IPS-15b (cell line): ENCODE measurements at regions not wholly inside any gene's neighbourhood (a gene's known extent, or its start where the extent isn't known, plus 50 kb on each side); places are given as distances from the start of the nearest gene placed in this dataset.

Experiments used
- H3K27me3 ChIP-seq: one replicate; pipeline ENCODE4 v1.6.1; 2013; ENCODE audit warnings: low read length; ENCODE audit not compliant: control insufficient read depth, insufficient read depth
- H3K36me3 ChIP-seq: one replicate; pipeline ENCODE4 v1.6.1; 2013; ENCODE audit warnings: low read length; ENCODE audit not compliant: control insufficient read depth, insufficient read depth
- H3K4me1 ChIP-seq: one replicate; pipeline ENCODE4 v1.6.1; 2013; ENCODE audit warnings: mild to moderate bottlenecking, low read length; ENCODE audit not compliant: control insufficient read depth, insufficient read depth
- H3K4me3 ChIP-seq: one replicate; pipeline ENCODE4 v1.5.1; 2013; ENCODE audit warnings: low read depth, low read length
- H3K9ac ChIP-seq: one replicate; pipeline ENCODE4 v1.6.1; 2013; ENCODE audit warnings: low read depth, mild to moderate bottlenecking, low read length
- H3K9me3 ChIP-seq: one replicate; pipeline ENCODE4 v1.6.1; 2013; ENCODE audit warnings: mild to moderate bottlenecking, low read length; ENCODE audit not compliant: control insufficient read depth, insufficient read depth

DNA sequence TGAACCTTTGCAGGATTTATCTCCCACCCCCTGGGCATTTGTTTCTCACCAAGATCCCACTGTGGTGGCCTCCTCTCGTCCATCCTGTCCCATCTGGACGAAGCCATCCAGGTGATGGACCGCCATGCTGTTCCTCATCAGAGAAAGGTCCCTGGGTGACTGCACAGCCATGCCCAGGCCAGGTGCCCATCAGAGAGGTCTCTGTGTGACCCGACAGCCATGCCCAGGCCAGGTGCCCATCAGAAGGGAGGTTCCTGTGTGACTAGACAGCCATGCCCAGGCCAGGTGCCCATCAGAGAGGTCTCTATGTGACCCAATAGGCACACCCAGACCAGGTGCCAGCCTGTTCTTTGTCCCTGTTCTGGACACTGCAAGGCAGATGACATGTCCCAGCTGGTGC lies 360.9 kb upstream of the SALL3 start:
- Histone ChIP-seq H3K4me1 (no peaks in the 10 kb centered on the region), H3K27me3 (no peaks in the 10 kb centered on the region), H3K4me3 (no peak overlapping the region), H3K36me3 (no peaks in the 10 kb centered on the region), H3K9me3 (no peaks in the 10 kb centered on the region), H3K9ac (no peak overlapping the region)

DNA sequence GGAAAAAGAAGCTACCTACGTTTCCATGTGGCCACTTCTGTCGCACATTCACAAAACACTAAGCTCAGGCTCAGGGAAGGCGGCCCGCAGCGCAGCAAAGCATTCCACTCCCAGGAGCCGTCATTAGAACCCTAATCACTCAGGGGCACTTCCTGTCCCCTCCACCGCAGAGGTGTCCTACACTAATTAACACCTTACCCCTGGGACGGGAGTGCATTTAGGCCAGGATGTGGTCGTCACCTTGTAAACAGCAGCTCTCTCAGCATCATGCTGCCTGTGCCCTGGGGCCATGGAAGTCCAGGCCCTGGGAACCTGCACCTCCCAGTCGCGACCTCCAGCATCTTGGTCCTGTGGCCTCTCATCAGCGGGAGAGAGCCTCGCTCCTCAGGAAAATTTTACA lies 359.8 kb upstream of the SALL3 start:
- H3K36me3 ChIP-seq: no peaks in the 10 kb centered on the region
- H3K9me3 ChIP-seq: no peaks in the 10 kb centered on the region
- no peaks in the 10 kb centered on the region for H3K27me3 ChIP-seq
- no peaks in the 10 kb centered on the region for H3K4me1 ChIP-seq
- H3K4me3 ChIP-seq: no peak overlapping the region
- H3K9ac ChIP-seq: no peak overlapping the region

DNA sequence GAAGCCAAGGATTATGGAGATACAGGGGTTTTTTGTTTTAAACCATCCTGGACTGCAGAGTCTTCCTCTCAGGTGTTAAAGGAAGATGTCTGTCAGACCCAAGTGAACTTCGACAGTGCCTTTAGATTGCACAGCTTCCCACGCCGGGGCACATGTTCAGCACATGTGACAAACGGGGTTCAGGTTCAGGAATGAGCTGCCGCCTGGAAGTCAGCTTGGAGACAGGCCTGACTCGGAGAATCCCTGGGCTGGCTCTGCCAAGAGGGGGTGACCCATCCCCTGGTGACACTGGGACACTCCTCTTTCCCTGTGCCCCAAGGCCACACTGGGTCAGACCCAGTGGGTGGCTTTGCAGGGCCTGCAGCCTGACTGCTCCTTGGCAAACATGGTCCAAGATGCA lies 359.3 kb upstream of the SALL3 start:
- Histone ChIP-seq H3K4me3 (no peak overlapping the region), H3K4me1 (no peaks in the 10 kb centered on the region), H3K9ac (no peak overlapping the region), H3K36me3 (no peaks in the 10 kb centered on the region), H3K27me3 (no peaks in the 10 kb centered on the region), H3K9me3 (no peaks in the 10 kb centered on the region)

DNA sequence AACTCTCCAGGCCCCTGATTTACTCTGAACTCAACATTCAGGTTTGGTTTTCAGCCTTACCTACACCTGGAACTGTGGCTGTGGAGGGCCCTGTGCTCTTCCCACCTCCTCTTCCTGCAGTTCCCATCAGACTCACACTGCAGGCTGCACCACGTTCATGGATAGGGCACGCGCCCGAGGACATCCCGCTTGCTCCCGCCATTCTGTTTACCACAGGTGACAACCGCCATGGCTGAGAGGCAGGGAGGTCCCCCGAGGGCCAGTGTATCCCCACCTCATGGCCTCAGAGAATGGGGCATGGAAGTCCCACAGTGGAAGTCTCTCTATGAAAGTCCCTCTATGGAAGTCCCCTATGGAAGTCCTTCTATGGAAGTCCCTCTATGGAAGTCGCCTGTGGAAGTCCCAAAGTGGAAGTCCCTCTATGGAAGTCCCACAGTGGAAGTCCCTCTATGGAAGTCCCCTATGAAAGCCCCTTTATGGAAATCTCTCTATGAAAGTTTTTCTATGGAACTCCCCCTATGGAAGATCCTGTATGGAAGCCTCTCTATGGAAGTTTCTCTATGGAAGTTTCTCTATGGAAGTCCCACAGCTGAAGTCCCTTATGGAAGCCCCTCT lies 358.4 kb upstream of the SALL3 start:
- Histone ChIP-seq H3K4me1 (no peaks in the 10 kb centered on the region), H3K9me3 (no peaks in the 10 kb centered on the region), H3K27me3 (no peaks in the 10 kb centered on the region), H3K4me3 (no peak overlapping the region), H3K36me3 (no peaks in the 10 kb centered on the region), H3K9ac (no peak overlapping the region)

DNA sequence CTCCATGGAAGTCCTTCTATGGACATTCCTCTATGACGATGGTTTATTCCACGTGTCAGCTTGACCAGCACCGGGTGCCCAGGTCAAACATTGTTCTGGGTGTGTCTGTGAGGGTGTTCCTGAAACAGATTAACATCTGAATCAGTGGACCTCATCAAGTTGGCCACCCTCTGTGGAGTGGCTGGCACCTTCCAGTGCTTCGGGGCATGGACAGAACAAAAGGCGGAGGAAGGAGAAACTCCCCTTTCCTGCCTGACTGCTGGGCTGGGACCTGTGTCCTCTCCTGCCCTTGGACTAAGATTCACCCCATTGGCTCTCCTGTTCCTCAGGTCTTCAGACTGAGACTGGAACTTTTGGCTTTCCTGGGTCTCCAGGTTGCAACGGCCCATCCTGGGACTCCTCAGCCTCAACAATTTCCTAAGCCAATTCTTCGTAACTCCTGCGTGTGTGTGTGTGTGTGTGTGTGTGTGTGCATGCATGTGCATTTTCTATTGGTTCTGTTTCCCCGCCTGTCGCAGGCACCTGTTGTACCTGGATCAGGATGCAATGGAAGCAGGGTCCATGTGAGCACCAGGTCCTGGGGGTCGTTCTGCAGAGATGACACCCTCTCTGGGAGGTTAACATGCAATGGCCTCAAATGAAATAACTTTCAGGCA lies 357.2 kb upstream of the SALL3 start:
- no peaks in the 10 kb centered on the region for H3K4me1 ChIP-seq

DNA sequence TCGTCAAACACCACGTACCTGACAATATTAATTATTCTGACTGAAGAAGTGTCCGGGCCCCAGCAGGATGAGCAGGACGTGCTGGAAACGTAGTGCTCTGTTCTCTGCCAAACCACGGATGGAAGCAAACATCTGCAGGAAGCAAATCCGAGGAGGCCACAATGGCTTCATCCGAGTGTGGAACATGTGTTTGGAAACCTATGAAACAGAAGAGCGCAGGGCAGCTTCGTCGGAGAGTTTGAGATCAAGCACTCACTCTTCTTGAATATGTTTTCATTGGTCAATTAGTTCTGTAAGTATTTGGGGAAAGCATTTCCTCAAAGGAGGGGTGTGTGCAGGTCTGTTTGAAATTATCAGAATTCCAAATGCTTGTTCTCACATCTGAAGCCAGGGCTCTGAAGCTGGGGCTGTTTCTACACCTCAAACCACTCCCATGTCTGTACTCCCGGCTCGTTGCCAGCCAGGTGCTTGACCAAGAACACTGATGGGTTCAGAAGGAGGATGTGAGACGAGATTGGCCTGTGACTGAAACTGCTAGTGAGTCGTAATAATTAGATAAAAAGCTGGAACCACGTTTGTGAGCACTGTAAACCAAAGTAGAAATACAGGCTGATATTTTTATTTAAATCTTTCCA lies 356.6 kb upstream of the SALL3 start:
- no peaks in the 10 kb centered on the region for H3K4me1 ChIP-seq
- H3K27me3 ChIP-seq: no peaks in the 10 kb centered on the region
- no peaks in the 10 kb centered on the region for H3K9me3 ChIP-seq
- H3K9ac ChIP-seq: no peak overlapping the region
- H3K4me3 ChIP-seq: no peak overlapping the region
- H3K36me3 ChIP-seq: no peaks in the 10 kb centered on the region

More for the DNA sequence above, 357.2 kb upstream of the SALL3 start:
- Histone ChIP-seq H3K4me3 (no peak overlapping the region), H3K27me3 (no peaks in the 10 kb centered on the region), H3K36me3 (no peaks in the 10 kb centered on the region), H3K9me3 (no peaks in the 10 kb centered on the region), H3K9ac (no peak overlapping the region)

DNA sequence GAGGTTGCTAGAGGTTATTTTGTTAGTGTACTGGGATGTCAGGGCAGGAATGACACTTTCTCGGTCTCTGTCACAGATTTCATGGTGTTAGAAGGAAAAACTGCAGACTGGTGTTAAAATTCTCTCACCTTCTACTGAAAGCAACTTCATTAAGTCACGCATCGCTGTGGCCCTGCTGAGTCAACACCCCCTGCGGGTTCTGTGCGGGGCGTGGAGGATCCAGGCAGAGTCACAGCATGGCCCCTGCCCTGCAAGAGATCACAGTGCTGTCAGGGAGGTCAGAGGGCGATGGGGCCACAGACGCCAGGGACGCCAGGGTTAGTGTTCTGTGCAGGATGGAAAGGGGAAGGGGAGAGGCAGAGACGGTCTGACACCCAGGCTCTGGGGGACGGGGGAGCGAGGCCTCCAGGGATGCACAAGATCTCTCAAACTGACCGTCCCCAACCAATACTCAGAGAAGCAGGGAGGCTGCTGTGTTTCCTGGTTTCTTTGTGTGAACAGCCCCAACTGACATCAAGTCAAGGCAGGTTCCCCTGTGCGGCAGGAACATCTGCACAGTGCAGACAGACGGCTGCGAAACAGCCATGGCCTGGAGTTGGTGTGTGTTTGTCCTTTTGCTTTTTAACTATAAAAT lies 354.9 kb upstream of the SALL3 start:
- H3K27me3 ChIP-seq: no peaks in the 10 kb centered on the region
- H3K36me3 ChIP-seq: no peaks in the 10 kb centered on the region
- no peak overlapping the region for H3K9ac ChIP-seq
- H3K4me1 ChIP-seq: no peaks in the 10 kb centered on the region
- H3K4me3 ChIP-seq: no peak overlapping the region
- H3K9me3 ChIP-seq: no peaks in the 10 kb centered on the region

DNA sequence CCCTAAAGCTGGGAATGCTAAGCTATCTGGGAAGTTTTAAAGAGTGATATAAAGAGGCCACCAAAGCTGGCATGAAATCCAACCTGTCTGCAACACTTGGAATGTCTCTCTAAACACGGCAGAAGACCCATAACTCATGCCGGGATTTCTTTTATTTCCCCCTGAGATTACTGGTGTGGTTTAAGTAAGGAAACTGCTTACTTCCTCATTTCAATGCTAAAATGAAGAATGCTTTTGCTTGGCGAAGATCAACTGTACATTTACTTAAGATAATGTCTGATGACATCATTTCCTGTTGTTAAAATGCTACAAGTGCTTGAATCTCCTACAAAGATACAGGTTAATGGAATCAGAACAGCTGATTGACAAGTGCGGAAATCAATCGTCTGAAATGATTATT lies 353.8 kb upstream of the SALL3 start:
- no peaks in the 10 kb centered on the region for H3K9me3 ChIP-seq
- no peaks in the 10 kb centered on the region for H3K27me3 ChIP-seq
- H3K9ac ChIP-seq: no peak overlapping the region
- no peaks in the 10 kb centered on the region for H3K36me3 ChIP-seq
- no peak overlapping the region for H3K4me3 ChIP-seq
- H3K4me1 ChIP-seq: no peaks in the 10 kb centered on the region

DNA sequence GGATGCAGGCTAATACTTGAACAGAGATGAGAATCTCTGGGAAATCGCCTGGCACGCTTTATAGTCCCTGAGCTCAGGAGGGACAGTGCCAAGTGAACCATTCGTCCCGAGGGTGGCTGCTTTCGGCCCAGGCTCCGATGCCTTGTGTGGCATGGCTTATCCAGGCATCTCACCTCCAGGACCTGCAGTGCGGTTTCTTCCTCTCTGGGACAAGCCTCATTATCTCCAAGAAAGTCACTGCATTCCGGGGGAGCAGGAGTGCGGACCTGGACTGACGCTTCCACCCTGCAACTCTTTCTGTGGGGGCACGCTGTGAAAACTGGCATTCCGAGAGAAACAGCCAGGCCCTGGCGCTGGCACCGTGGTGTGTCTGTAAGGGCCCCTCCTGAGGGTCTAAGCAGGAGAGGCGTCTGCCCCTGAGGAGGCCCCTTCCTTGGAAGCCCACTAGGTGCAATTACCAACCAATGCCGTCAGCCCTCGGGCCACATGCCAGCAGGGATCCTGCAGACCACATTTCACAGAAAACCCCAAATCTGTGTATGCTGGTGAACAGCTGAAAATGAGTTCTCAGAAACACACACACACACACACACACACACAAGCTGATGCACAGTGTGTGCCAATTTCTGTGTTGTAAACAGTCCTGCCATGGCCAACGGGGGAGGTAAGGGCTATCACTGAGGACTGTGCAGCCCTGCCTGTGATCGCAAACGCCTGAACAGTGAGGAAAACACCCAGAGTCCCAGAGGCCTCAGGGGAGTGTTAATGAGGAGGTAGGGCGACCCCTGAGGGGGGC lies 351.9 kb upstream of the SALL3 start:
- no peaks in the 10 kb centered on the region for H3K4me1 ChIP-seq

DNA sequence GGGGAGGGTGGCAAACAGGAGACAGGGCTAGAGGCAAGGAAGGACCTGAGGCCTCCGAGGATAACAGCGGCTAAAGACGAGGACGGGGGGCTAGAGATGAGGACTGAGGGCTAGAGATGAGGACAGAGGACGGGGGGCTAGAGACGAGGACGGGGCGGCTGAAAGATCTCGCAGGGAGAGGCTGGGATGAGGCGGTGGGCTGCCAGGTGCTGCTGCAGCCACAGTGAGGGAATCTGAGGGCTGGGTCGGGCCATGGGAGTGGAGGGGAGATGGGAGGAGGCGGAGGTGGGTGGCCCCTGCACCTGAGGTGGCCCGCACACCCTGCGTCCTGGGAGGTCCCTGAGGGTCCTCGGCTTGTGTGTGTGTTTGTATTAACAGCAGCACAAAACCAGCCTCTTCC lies 350.2 kb upstream of the SALL3 start:
- Histone ChIP-seq H3K9ac (no peak overlapping the region), H3K4me1 (no peaks in the 10 kb centered on the region), H3K27me3 (no peaks in the 10 kb centered on the region), H3K36me3 (no peaks in the 10 kb centered on the region), H3K4me3 (no peak overlapping the region), H3K9me3 (no peaks in the 10 kb centered on the region)

More for the DNA sequence above, 351.9 kb upstream of the SALL3 start:
- Histone ChIP-seq H3K36me3 (no peaks in the 10 kb centered on the region), H3K4me3 (no peak overlapping the region), H3K27me3 (no peaks in the 10 kb centered on the region), H3K9ac (no peak overlapping the region), H3K9me3 (no peaks in the 10 kb centered on the region)

DNA sequence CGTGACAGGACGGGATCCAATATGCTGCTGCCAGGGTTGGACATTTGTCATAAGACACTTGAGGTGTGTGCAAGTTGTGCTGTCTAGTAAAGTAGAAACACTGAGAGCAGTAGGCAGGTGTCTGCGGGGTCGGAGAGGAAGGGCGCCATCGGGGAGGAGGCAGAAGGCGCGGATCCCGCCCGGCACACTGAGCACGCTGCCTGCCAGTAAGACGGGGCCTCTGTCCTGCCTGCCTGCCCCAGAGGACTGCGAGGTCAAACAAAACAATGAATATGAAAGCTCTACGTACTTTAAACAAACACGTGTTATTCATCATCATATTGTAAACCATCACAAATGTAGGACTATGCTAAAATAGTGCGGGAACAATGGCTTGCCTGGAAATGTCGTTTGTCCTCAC lies 349.3 kb upstream of the SALL3 start:
- H3K36me3 ChIP-seq: no peaks in the 10 kb centered on the region
- no peaks in the 10 kb centered on the region for H3K27me3 ChIP-seq
- H3K4me3 ChIP-seq: no peak overlapping the region

More for the DNA sequence above, 349.3 kb upstream of the SALL3 start:
- H3K4me1 ChIP-seq: no peaks in the 10 kb centered on the region
- H3K9me3 ChIP-seq: no peaks in the 10 kb centered on the region
- H3K9ac ChIP-seq: no peak overlapping the region
